GM21723 (cell line): ENCODE measurements at regions not wholly inside any gene's neighbourhood (a gene's known extent, or its start where the extent isn't known, plus 50 kb on each side); places are given as distances from the start of the nearest gene placed in this dataset.

ENCODE experiments used
- ATAC-seq: cut with Tn5 transposase; IDR thresholded peaks from one replicate; pipeline ENCODE4 v1.9.1; 2021; ENCODE audit warnings: mild to moderate bottlenecking, moderate library complexity; ENCODE audit not compliant: unreplicated experiment

GRCh38 chr16:86087011-86087895 lies 188.3 kb downstream of the IRF8 start:
- ATAC-seq, result no peak

- no peak for ATAC-seq
Measured at GRCh38 chr16:86087896-86088230, 188.9 kb downstream of the IRF8 start.

DNA sequence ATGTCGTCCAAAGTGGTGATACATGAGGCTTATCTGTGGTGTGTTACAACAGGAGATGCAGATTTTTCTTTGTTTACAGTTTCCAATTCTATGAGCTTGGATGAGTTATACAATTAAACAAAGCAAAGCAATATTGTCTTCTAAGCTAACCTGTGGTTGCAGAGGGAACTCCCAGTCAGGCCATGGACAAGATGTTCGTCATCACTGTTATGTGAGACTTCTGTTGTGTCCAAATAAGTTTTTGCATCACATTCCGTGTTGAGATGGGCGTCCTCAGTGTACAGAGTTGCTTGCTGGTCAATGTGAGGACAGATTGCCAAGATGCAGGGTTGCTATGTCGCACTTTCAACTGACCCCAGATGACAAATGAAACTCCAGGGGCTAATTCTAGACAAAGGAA lies 189.3 kb downstream of the IRF8 start:
- ATAC-seq, result no peak

GRCh38 chr16:86088816-86089215 lies 189.9 kb downstream of the IRF8 start:
- ATAC-seq, result no peak

- ATAC-seq, result no peak
Measured at GRCh38 chr16:86089334-86089900, 190.5 kb downstream of the IRF8 start.

GRCh38 chr16:86089991-86090390 lies 191.0 kb downstream of the IRF8 start:
- no peak for ATAC-seq

DNA sequence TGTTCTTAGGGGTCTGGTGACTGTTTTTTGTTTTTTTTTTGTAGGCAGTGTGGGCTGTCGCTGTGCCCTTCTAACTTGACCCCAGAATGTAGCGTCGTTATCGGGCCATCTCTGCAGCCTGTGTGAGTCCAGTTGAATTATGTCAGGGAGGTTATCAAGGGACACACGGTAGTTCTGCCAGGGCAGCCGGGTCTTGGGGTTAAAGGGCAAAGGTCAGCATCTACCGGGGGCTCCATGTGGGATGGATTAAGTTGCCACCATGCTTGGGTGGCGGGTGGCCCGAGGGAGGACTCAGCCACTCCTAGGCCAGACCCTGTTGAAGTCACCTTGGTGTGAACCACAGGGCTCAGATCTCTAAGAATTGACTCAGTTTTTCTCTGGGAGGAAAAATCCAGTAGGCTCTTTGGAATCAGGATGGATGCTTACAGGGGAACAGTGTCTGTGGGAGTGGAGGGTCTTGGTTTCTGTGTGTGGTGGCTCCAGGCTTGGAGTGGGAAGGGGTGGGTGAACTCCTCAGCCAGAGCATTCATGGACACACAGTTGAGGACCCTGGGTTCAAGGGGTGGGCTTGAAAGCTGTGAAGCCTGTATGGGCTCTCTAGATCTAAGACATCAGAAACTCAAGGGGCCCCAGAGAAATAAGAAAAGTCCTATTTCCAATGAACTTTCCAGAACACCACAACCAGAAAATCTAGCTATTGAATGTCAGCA lies 191.7 kb downstream of the IRF8 start:
- no peak for ATAC-seq

- no peak for ATAC-seq
Measured at GRCh38 chr16:86091976-86092375, 193.0 kb downstream of the IRF8 start.

DNA sequence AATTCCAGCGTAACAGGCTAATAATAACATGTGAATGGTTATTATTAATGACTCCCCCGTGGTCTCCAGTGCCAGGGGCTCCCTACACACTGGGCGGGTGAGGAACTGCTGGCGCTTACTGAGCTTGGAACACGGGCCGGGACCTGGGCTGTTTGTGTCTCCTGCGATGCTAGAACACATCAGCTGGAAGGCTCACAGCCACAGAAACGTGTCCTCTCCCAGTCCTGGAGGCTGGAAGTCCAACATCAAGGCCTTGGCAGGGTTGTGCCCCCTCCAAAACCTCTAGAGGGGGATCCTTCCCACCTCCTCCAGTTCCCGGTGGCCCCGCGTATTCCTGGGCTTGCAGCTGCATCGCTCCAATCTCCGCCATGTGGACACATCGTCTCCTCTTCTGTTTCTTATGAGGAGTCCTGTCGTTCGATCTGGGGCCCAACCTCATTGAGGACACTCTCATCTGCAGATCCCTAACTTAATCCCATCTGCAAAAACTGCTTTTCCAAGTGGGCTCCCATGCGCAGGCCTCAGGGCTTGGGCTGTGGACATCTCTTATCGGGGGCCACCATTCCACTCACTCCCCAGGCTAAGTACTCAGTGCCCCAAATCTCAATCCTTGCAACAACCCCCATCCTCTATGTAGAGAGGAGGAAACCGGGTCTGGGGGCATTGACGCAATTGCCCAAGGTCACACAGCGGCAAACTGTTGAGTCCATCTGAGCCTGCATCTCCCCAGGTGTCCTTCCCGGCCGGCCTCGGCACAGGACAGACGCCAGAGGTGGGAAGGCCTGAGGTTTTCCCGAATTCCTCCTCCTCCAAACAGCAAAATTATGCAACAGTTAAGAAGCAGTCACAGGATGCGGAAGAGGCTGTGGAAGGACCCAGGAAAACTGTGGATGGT lies 193.9 kb downstream of the IRF8 start:
- ATAC-seq, result no peak

- ATAC-seq, result no peak
Measured at GRCh38 chr16:86093801-86094750, 195.1 kb downstream of the IRF8 start.

DNA sequence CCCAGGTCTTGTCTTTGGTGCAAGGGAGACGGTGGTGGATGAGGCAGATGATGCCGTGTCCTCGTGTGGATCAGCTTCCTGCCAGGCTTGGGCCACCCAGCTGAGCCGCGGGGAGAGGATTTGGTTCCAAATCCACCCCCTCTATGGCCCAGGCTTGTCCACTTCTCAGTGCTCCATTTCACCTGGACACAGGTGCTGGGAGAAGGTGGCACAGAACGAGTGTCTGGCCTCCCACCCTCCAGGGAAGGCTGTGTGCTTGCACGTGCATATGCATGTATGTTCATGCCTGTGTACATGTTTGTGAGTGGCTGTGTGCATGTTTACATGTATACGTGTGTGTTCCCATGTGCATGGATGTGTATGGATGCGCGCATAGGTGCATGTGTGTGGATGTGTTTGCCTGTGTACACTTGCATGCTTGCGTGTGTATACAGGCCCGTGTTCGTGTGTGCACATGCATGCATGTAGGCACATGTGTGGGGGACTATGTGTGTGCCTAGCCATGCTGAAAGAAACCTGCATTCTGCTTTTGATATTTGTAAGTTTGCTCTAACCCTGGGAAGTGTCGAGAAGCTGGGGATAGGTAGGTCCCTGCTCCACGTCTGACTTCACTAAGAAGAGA lies 196.3 kb downstream of the IRF8 start:
- ATAC-seq, result no peak

- no peak for ATAC-seq
Measured at GRCh38 chr16:86095906-86096485, 197.0 kb downstream of the IRF8 start.

GRCh38 chr16:86096850-86097249 lies 197.9 kb downstream of the IRF8 start:
- no peak for ATAC-seq

DNA sequence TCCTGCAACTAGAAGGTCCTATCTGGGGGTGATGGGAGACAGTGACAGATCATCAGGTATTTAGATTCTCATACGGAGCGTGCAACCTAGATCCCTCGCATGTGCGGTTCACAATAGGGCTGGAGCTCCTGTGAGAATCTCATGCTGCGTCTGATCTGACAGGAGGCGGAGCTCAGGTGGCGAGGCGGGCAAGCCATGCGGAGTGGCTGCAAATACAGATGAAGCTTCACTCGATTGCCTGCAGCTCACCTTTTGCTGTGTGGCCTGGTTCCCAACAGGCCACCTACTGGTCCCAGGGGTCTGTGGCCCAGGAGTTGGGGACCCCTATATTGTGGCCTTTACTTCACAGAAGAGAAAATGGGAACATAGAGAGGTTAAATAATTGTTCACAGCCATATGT lies 200.4 kb downstream of the IRF8 start:
- no peak for ATAC-seq

- ATAC-seq, result no peak
Measured at GRCh38 chr16:86100205-86101136, 201.5 kb downstream of the IRF8 start.

- ATAC-seq, result no peak
Measured at GRCh38 chr16:86101137-86101896, 202.4 kb downstream of the IRF8 start.

GRCh38 chr16:86101897-86102157 lies 202.9 kb downstream of the IRF8 start:
- no peak for ATAC-seq

GRCh38 chr16:86103320-86103719 lies 204.4 kb downstream of the IRF8 start:
- no peak for ATAC-seq
